ENCODE measurements at regions not wholly inside any gene's neighbourhood (a gene's known extent, or its start where the extent isn't known, plus 50 kb on each side); places are given as distances from the start of the nearest gene placed in this dataset.

GRCh38 chr1:2896824-2897223 is 95.3 kb upstream of the TTC34 start:
- intact Hi-C loops (cut with DNase I), result no loop called here

GRCh38 chr1:2903226-2903625 is 101.7 kb upstream of the TTC34 start:
- intact Hi-C loops (cut with DNase I), result no loop called here
- H3K4me3 ChIP-seq, result no peak overlapping the region
- peaks cover 4% of the 10 kb centered on the region for H3K27me3 ChIP-seq
- 75 to 88% (median 88%) methylated on average over 8 to 19 of the region's 19 CpGs for WGBS, 4 donors
- H3K4me1 ChIP-seq (replicated peaks in 1 of 2), result no peaks in the 10 kb centered on the region
- TF ChIP-seq CTCF (IDR thresholded peaks at IDR 0.05), result no peak
- TF ChIP-seq POLR2A (IDR thresholded peaks at IDR 0.05), result no peak
- no peak overlapping the region for H3K27ac ChIP-seq
- H3K9me3 ChIP-seq (replicated peaks in 1 of 3), result no peaks in the 10 kb centered on the region
- H3K36me3 ChIP-seq (replicated peaks in 1 of 2), result no peaks in the 10 kb centered on the region
- no peak for DNase-seq

More at GRCh38 chr1:2896824-2897223, 95.3 kb upstream of the TTC34 start:
- H3K4me1 ChIP-seq (replicated peaks in 1 of 2), result no peaks in the 10 kb centered on the region
- H3K36me3 ChIP-seq (replicated peaks in 1 of 2), result no peaks in the 10 kb centered on the region
- TF ChIP-seq POLR2A (IDR thresholded peaks at IDR 0.05), result no peak
- no peak for TF ChIP-seq CTCF (IDR thresholded peaks at IDR 0.05)
- no peak overlapping the region for H3K4me3 ChIP-seq
- peaks cover 6% of the 10 kb centered on the region for H3K27me3 ChIP-seq
- 77 to 83% (median 82%) methylated on average over 7 of the region's 7 CpGs for WGBS, 4 donors
- H3K27ac ChIP-seq, result no peak overlapping the region
- DNase-seq, result no peak
- no peaks in the 10 kb centered on the region for H3K9me3 ChIP-seq (replicated peaks in 1 of 3)

- TF ChIP-seq CTCF (IDR thresholded peaks at IDR 0.05) (no peak), POLR2A (IDR thresholded peaks at IDR 0.05) (no peak)
Observed at GRCh38 chr1:2904191-2904590, 102.7 kb upstream of the TTC34 start.

GRCh38 chr1:2905356-2905755 is 103.9 kb upstream of the TTC34 start:
- 65 to 83% (median 74%) methylated on average over 6 to 12 of the region's 12 CpGs; no CpG with 5 or more reads in 1 of the 4 donors for WGBS, 4 donors
- intact Hi-C loops (cut with DNase I), result no loop called here
- DNase-seq, result no peak
- Histone ChIP-seq H3K27ac (no peak overlapping the region), H3K4me1 (replicated peaks in 1 of 2) (no peaks in the 10 kb centered on the region), H3K36me3 (replicated peaks in 1 of 2) (no peaks in the 10 kb centered on the region), H3K27me3 (peaks cover 4% of the 10 kb centered on the region), H3K9me3 (replicated peaks in 1 of 3) (no peaks in the 10 kb centered on the region), H3K4me3 (no peak overlapping the region)
- TF ChIP-seq POLR2A (IDR thresholded peaks at IDR 0.05) (no peak), CTCF (IDR thresholded peaks at IDR 0.05) (no peak)

More at GRCh38 chr1:2904191-2904590, 102.7 kb upstream of the TTC34 start:
- H3K4me1 ChIP-seq (replicated peaks in 1 of 2), result no peaks in the 10 kb centered on the region
- WGBS, 4 donors, result 73 to 88% (median 76%) methylated on average over 11 to 15 of the region's 15 CpGs
- H3K27me3 ChIP-seq, result peaks cover 4% of the 10 kb centered on the region
- no peak overlapping the region for H3K27ac ChIP-seq
- no peak overlapping the region for H3K4me3 ChIP-seq
- H3K36me3 ChIP-seq (replicated peaks in 1 of 2), result no peaks in the 10 kb centered on the region
- intact Hi-C loops (cut with DNase I), result no loop called here
- DNase-seq, result no peak
- H3K9me3 ChIP-seq (replicated peaks in 1 of 3), result no peaks in the 10 kb centered on the region

Data from adrenal gland (tissue), 9 donors.